ENCODE measurements at regions not wholly inside any gene's neighbourhood (a gene's known extent, or its start where the extent isn't known, plus 50 kb on each side); places are given as distances from the start of the nearest gene placed in this dataset.

DNA sequence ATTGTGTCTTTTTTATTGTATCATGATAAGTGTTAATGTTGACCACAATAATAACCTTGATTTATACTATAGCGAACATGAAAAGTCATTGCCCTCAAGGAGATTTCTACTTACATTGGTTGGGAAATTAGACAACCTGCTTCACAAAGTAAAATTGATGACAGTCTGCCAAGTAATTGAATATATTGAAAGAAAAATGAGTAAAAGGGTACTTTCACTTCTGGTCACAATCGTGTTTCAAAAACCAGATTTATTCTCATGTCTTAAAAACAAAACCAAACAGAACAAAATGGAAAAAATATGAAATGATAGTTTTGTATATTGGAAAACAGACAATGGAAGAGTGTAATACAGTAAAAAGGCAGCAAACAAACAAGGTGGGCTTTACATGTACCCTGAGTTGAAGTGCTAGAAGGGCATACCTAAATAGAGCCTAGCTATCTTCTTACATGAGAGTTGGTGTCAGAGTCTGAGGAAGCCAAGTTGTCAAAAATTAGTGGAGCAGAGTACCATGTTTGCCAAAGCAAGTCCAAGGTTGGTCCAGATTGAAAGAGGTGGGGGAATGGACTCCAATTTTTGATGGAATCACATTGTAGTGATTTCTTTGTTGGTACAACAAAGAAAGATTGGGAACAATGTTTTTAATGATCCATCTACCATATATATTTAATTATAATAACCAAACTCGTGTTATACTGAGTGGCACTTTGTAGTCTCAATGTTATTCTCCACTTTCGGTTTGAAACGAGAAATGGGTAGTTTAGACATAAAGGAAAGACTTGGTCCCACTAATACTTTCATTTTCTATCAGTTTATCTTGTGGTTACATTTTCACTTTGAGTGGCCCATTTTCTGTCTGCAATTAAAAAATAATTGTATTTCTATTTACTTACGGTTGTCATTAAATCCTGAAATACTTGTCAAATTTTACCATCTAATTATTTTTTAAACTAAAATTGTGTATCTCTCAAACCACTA is 775.6 kb downstream of the STIM2 start:
- H3K27ac ChIP-seq (ENCODE audit: low read depth, low read length), result no peak overlapping the region
- Mint-ChIP-seq H3K4me3 (no peak overlapping the region), H3K27me3 (no peaks in the 10 kb centered on the region), H3K9me3 (peaks cover 0 to 5% (median 0%) of the 10 kb centered on the region in 8 donors), H3K4me1 (peaks cover 0 to 3% (median 0%) of the 10 kb centered on the region in 4 donors), H3K27ac (no peak overlapping the region), H3K36me3 (no peaks in the 10 kb centered on the region)
- intact Hi-C loops (cut with micrococcal nuclease), result no loop called here
- ChIA-PET CTCF (ENCODE audit: partially characterized antibody) (no interaction called here), POLR2A (ENCODE audit: partially characterized antibody) (no interaction called here)
- no peaks in the 10 kb centered on the region for H3K9me3 ChIP-seq (ENCODE audit: control insufficient read depth in 1 of 2, low read length in 2 of 2)
- H3K4me3 ChIP-seq (ENCODE audit: low read length in 2 of 2), result no peak overlapping the region
- no peaks in the 10 kb centered on the region for H3K27me3 ChIP-seq (ENCODE audit: insufficient read depth, low read length)
- no peaks in the 10 kb centered on the region for H3K36me3 ChIP-seq (ENCODE audit: insufficient read depth, low read length)
- H3K4me1 ChIP-seq (ENCODE audit: insufficient read depth, low read length), result no peaks in the 10 kb centered on the region
- no peak for DNase-seq

DNA sequence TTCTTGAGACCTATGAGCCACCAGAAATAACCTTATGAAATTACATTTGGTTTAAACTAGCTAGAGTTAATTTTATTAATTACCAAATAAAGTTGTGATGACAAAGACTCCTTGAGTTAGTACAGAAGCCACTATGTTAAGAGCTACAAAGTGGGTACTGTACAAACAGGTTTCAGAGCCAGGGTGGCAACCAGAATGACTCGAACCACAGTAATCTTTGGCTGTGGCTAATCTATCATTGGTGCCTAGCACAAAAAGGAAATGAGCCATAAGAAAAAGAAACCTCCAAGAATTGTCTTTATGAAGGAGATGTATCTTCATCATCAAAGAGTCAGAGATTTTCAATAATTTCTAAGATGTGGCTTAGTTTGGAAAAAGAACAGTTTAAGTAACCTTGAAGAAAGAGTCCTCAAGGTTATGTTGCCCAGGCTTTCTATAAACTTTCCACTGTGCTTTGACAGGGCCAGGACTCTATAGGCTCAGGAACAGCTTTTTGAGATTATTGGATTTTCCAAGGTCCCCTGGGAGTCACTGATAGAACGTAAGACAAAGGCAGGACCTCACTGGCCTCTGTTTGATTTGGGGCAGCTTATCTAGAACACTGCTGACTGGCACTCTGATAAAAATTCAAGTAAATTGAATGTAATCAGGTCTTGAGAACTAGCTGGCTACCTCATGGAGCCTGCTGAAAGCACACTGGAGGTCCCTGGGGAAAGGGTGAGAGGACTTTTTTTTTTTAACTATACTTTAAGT is 777.7 kb downstream of the STIM2 start:
- intact Hi-C loops (cut with micrococcal nuclease), result no loop called here
- CTCF ChIA-PET (ENCODE audit: partially characterized antibody), result no interaction called here

DNA sequence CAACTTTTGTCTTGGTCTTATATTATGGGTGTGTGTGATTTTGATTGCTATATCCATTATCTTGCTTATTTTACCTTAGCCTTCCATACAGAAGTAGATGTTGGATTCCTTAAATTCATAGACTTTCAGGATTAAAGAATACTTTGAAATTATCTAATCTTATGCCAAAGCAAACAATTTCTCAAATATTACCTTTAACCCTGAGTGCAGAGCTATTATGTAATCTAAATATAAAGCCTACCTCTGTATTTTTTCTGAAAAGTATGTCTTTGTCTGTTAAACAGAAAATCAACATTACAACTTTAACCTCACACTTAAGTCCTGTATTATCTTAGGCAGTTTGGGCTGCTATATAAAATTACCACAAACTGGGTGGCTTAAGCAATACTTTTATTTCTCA is 782.5 kb downstream of the STIM2 start:
- no peaks in the 10 kb centered on the region for H3K27me3 ChIP-seq (ENCODE audit: insufficient read depth, low read length)
- no peaks in the 10 kb centered on the region for H3K4me1 Mint-ChIP-seq
- no peaks in the 10 kb centered on the region for H3K36me3 Mint-ChIP-seq
- intact Hi-C loops (cut with micrococcal nuclease), result no loop called here
- ChIA-PET POLR2A (ENCODE audit: partially characterized antibody) (no interaction called here), CTCF (ENCODE audit: partially characterized antibody) (no interaction called here)
- H3K4me3 Mint-ChIP-seq, result no peak overlapping the region
- H3K36me3 ChIP-seq (ENCODE audit: insufficient read depth, low read length), result no peaks in the 10 kb centered on the region
- peaks cover 0 to 3% (median 0%) of the 10 kb centered on the region in 8 donors for H3K9me3 Mint-ChIP-seq
- DNase-seq, result no peak
- no peaks in the 10 kb centered on the region for H3K27me3 Mint-ChIP-seq
- H3K27ac Mint-ChIP-seq, result no peak overlapping the region
- no peaks in the 10 kb centered on the region for H3K4me1 ChIP-seq (ENCODE audit: insufficient read depth, low read length)
- H3K4me3 ChIP-seq (ENCODE audit: low read length in 2 of 2), result no peak overlapping the region
- no peak overlapping the region for H3K27ac ChIP-seq (ENCODE audit: low read depth, low read length)
- no peaks in the 10 kb centered on the region for H3K9me3 ChIP-seq (ENCODE audit: control insufficient read depth in 1 of 2, low read length in 2 of 2)

More for the DNA sequence above, 777.7 kb downstream of the STIM2 start:
- H3K4me3 Mint-ChIP-seq, result no peak overlapping the region
- no peaks in the 10 kb centered on the region for H3K36me3 ChIP-seq (ENCODE audit: insufficient read depth, low read length)
- H3K9me3 Mint-ChIP-seq, result peaks cover 0 to 5% (median 0%) of the 10 kb centered on the region in 8 donors
- POLR2A ChIA-PET (ENCODE audit: partially characterized antibody), result no interaction called here
- no peak for DNase-seq
- no peak overlapping the region for H3K27ac Mint-ChIP-seq
- H3K27me3 Mint-ChIP-seq, result no peaks in the 10 kb centered on the region
- H3K4me1 ChIP-seq (ENCODE audit: insufficient read depth, low read length), result no peaks in the 10 kb centered on the region
- H3K4me3 ChIP-seq (ENCODE audit: low read length in 2 of 2), result no peak overlapping the region
- no peaks in the 10 kb centered on the region for H3K9me3 ChIP-seq (ENCODE audit: control insufficient read depth in 1 of 2, low read length in 2 of 2)
- no peak overlapping the region for H3K27ac ChIP-seq (ENCODE audit: low read depth, low read length)
- no peaks in the 10 kb centered on the region for H3K27me3 ChIP-seq (ENCODE audit: insufficient read depth, low read length)
- H3K4me1 Mint-ChIP-seq, result peaks cover 0 to 3% (median 0%) of the 10 kb centered on the region in 4 donors
- no peaks in the 10 kb centered on the region for H3K36me3 Mint-ChIP-seq

DNA sequence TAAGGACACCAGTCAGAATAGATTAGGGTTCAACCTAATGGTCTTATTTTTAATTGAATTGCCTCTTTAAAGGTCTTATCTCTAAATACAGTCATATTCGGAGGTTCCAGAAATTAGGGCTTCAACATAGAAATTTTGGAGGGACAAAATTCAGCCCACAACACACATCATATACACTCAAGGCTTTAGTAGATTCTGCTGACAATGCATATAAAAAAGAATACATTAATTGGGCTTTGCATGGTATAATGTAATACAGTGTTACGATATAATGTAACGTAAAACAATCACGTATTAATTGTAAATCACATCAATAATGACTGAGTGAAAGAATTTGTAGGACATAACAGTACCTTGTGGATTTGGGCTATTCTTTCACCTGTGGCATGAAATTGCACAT is 787.8 kb downstream of the STIM2 start:
- Mint-ChIP-seq H3K9me3 (peaks cover 0 to 5% (median 1%) of the 10 kb centered on the region in 8 donors), H3K4me3 (no peak overlapping the region), H3K36me3 (no peaks in the 10 kb centered on the region), H3K27me3 (no peaks in the 10 kb centered on the region), H3K27ac (no peak overlapping the region), H3K4me1 (no peaks in the 10 kb centered on the region)
- no peaks in the 10 kb centered on the region for H3K4me1 ChIP-seq (ENCODE audit: insufficient read depth, low read length)
- POLR2A ChIA-PET (ENCODE audit: partially characterized antibody), result no interaction called here
- no peaks in the 10 kb centered on the region for H3K27me3 ChIP-seq (ENCODE audit: insufficient read depth, low read length)
- CTCF ChIA-PET (ENCODE audit: partially characterized antibody), result no interaction called here
- intact Hi-C loops (cut with micrococcal nuclease), result no loop called here
- DNase-seq, result no peak
- H3K9me3 ChIP-seq (ENCODE audit: control insufficient read depth in 1 of 2, low read length in 2 of 2), result no peaks in the 10 kb centered on the region
- H3K4me3 ChIP-seq (ENCODE audit: low read length in 2 of 2), result no peak overlapping the region
- H3K36me3 ChIP-seq (ENCODE audit: insufficient read depth, low read length), result no peaks in the 10 kb centered on the region
- no peak overlapping the region for H3K27ac ChIP-seq (ENCODE audit: low read depth, low read length)

DNA sequence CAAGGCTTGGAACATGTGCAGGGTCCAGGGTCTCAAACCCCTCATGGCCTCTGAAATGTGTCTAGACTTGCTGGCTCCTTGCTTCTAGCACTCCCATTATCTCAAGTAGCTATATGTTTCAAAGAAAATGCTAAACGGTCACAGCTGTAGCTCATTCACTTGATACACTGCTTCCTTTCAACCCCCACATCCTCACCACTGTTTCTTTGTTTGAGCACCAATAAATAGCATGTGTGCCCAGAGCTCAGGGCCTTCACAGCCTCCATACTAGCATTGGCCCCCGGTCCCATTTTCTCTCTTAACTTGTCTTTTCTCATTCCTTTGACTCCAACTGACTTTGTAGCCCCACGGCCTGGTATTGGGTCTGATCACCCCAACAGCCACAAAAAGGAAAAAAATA is 801.8 kb downstream of the STIM2 start:
- H3K4me3 ChIP-seq (ENCODE audit: low read length in 2 of 2), result no peak overlapping the region
- no peaks in the 10 kb centered on the region for H3K4me1 ChIP-seq (ENCODE audit: insufficient read depth, low read length)
- no peaks in the 10 kb centered on the region for H3K36me3 ChIP-seq (ENCODE audit: insufficient read depth, low read length)
- Mint-ChIP-seq H3K9me3 (peaks cover 0 to 5% (median 0%) of the 10 kb centered on the region in 8 donors), H3K4me1 (no peaks in the 10 kb centered on the region), H3K27ac (no peak overlapping the region), H3K27me3 (peaks cover 0 to 3% of the 10 kb centered on the region in 2 donors), H3K4me3 (no peak overlapping the region), H3K36me3 (no peaks in the 10 kb centered on the region)
- H3K27me3 ChIP-seq (ENCODE audit: insufficient read depth, low read length), result no peaks in the 10 kb centered on the region
- intact Hi-C loops (cut with micrococcal nuclease), result no loop called here
- no peak overlapping the region for H3K27ac ChIP-seq (ENCODE audit: low read depth, low read length)
- POLR2A ChIA-PET (ENCODE audit: partially characterized antibody), result no interaction called here
- CTCF ChIA-PET (ENCODE audit: partially characterized antibody), result no interaction called here
- H3K9me3 ChIP-seq (ENCODE audit: control insufficient read depth in 1 of 2, low read length in 2 of 2), result no peaks in the 10 kb centered on the region
- no peak for DNase-seq

DNA sequence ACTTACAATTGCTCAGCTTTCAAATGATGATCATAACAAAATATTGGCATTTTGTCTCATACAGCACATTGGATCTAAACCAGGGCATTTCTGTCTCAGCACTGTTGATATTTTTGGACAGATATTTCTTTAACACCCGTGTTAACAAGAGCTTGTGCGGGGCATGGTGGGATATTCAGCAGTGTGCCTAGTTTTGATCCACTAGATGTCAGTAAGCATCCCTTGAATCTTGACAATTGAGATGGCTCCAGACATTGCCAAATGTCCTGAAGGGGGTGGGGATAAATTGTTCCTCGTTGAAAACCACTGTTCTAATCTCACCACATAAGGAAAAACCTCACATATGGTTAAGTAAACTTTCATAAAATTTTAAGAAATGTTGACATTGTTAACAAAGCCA is 806.3 kb downstream of the STIM2 start:
- no peaks in the 10 kb centered on the region for H3K4me1 ChIP-seq (ENCODE audit: insufficient read depth, low read length)
- ChIA-PET CTCF (ENCODE audit: partially characterized antibody) (no interaction called here), POLR2A (ENCODE audit: partially characterized antibody) (no interaction called here)
- peaks cover 0 to 3% of the 10 kb centered on the region in 2 donors for H3K27me3 Mint-ChIP-seq
- no peaks in the 10 kb centered on the region for H3K36me3 Mint-ChIP-seq
- no peak overlapping the region for H3K27ac Mint-ChIP-seq
- intact Hi-C loops (cut with micrococcal nuclease), result no loop called here
- H3K9me3 Mint-ChIP-seq, result peaks cover 0 to 5% (median 0%) of the 10 kb centered on the region in 8 donors
- no peaks in the 10 kb centered on the region for H3K36me3 ChIP-seq (ENCODE audit: insufficient read depth, low read length)
- no peak for DNase-seq
- H3K9me3 ChIP-seq (ENCODE audit: control insufficient read depth in 1 of 2, low read length in 2 of 2), result no peaks in the 10 kb centered on the region
- H3K4me1 Mint-ChIP-seq, result no peaks in the 10 kb centered on the region
- no peak overlapping the region for H3K4me3 ChIP-seq (ENCODE audit: low read length in 2 of 2)
- H3K4me3 Mint-ChIP-seq, result no peak overlapping the region
- H3K27ac ChIP-seq (ENCODE audit: low read depth, low read length), result no peak overlapping the region
- H3K27me3 ChIP-seq (ENCODE audit: insufficient read depth, low read length), result no peaks in the 10 kb centered on the region

DNA sequence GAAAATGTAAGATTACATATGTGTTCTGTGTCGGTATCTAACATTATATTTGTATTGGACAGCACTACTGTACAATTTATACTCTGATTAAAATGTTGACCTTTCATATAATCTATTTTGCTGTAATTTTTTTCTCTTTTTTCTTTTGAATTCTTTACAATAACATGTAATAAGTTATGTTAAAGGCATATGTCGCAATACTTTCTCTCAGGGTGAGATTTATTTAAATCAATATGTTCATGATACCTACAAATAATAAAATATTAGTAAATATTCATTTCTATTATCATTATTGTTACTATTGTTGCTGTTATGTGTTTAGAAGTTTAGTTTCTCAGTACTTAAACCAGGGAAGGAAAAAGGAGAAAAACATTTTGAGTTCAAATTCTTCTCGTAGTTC is 807.4 kb downstream of the STIM2 start:
- Histone ChIP-seq H3K36me3 (ENCODE audit: insufficient read depth, low read length) (no peaks in the 10 kb centered on the region), H3K9me3 (ENCODE audit: control insufficient read depth in 1 of 2, low read length in 2 of 2) (no peaks in the 10 kb centered on the region), H3K27ac (ENCODE audit: low read depth, low read length) (no peak overlapping the region), H3K27me3 (ENCODE audit: insufficient read depth, low read length) (no peaks in the 10 kb centered on the region), H3K4me3 (ENCODE audit: low read length in 2 of 2) (no peak overlapping the region), H3K4me1 (ENCODE audit: insufficient read depth, low read length) (no peaks in the 10 kb centered on the region)
- Mint-ChIP-seq H3K27me3 (peaks cover 0 to 3% of the 10 kb centered on the region in 2 donors), H3K27ac (no peak overlapping the region), H3K9me3 (peaks cover 0 to 5% (median 0%) of the 10 kb centered on the region in 8 donors), H3K4me3 (no peak overlapping the region), H3K4me1 (no peaks in the 10 kb centered on the region), H3K36me3 (no peaks in the 10 kb centered on the region)
- POLR2A ChIA-PET (ENCODE audit: partially characterized antibody), result no interaction called here
- CTCF ChIA-PET (ENCODE audit: partially characterized antibody), result no interaction called here
- DNase-seq, result no peak
- intact Hi-C loops (cut with micrococcal nuclease), result no loop called here

Data from CD4-positive, alpha-beta memory T cell (primary cell).